Femur (tissue), 1 donor: ENCODE measurements at regions not wholly inside any gene's neighbourhood (a gene's known extent, or its start where the extent isn't known, plus 50 kb on each side); places are given as distances from the start of the nearest gene placed in this dataset.
"Not testable (repeated sequence)": the region's sequence is repeated elsewhere in the genome, so short reads cannot be mapped to it uniquely, and the experiment has no call there.

Experiments used
- DNase-seq: peaks from one replicate; pipeline ENCODE4 v3.0.0-alpha.2; 2017

- no peak for DNase-seq
These were observed 61.7 kb downstream of the KPNA2 start for GRCh38 chr17:68097161-68097805.

DNA sequence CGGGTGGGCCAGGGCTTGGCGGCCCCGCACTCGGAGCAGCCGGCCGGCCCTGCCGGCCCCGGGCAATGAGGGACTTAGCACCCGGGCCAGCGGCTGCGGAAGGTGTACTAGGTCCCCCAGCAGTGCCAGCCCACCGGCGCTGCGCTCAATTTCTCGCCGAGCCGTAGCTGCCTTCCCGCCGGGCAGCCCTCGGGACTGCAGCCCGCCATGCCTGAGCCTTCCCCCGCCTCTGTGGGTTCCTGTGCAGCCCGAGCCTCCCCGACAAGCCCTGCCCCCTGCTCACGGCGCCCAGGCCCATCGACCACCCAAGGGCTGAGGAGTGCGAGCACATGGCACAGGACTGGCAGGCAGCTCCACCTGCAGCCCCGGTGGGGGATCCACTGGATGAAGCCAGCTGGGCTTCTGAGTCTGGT is 63.8 kb downstream of the KPNA2 start:
- DNase-seq: not testable (repeated sequence)

GRCh38 chr17:68100000-68100641 is 64.6 kb downstream of the KPNA2 start:
- no peak for DNase-seq

GRCh38 chr17:68101075-68101986 is 65.8 kb downstream of the KPNA2 start:
- peak; percentile 93 for DNase-seq

DNA sequence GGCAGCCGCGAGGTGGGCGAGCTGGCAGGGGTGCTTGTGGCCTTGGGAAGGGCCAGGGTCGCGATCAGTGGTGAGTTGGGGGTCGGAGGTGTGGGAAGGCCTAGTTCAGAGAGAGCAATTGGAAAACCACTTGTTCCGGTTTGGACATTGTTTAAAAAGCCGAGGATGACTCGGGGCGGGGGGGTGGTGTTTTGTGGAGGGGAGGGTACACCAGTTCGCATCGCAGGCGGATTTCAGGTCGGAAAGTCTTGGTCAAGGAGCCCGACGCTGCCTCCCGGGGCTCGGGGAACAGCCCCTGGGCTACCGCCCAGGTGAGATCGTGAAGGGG is 66.4 kb downstream of the KPNA2 start:
- no peak for DNase-seq

GRCh38 chr17:68102318-68102758 is 66.8 kb downstream of the KPNA2 start:
- DNase-seq: peak; percentile 32

DNA sequence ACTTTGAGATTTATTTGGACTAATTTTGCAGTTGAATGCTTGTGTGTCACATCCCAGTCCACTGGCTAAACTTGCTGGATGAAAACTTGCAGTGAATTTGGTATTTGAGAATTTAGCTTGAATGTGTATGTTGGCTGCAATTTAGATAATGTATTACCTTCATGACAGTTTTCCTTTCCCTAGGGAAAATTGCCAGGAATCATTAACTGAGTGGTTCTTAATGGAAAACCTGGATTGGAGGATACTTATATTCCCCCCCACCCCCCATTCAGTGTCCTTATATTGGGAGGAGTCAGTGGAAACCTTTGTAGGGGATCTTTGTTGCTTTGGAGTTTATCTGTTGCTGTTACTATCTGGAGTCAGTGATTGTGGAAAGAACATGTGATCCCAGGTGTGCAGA is 67.6 kb downstream of the KPNA2 start:
- DNase-seq: no peak

GRCh38 chr17:68106085-68106484 is 70.5 kb downstream of the KPNA2 start:
- no peak for DNase-seq

- DNase-seq: no peak
These were observed 71.8 kb downstream of the KPNA2 start for GRCh38 chr17:68107373-68107772.

GRCh38 chr17:68108313-68109000 is 72.9 kb downstream of the KPNA2 start:
- no peak for DNase-seq

- DNase-seq: not testable (repeated sequence)
These were observed 73.9 kb downstream of the KPNA2 start for GRCh38 chr17:68109404-68109803.

DNA sequence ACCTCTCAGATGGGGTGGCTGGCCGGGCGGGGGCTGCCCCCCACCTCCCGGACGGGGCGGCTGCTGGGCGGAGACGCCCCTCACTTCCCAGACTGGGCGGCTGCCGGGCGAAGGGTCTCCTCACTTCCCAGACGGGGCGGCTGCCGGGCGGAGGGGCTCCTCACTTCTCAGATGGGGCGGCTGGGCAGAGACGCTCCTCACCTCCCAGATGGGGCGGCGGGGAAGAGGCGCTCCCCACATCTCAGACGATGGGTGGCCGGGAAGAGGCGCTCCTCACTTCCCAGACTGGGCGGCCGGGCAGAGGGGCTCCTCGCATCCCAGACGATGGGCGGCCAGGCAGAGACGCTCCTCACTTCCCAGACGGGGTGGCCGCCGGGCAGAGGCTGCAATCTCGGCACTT is 80.7 kb downstream of the KPNA2 start:
- not testable (repeated sequence) for DNase-seq

GRCh38 chr17:68122587-68122986 is 87.1 kb downstream of the KPNA2 start:
- no peak for DNase-seq

- no peak for DNase-seq
These were observed 89.8 kb downstream of the KPNA2 start for GRCh38 chr17:68125111-68125870.

DNA sequence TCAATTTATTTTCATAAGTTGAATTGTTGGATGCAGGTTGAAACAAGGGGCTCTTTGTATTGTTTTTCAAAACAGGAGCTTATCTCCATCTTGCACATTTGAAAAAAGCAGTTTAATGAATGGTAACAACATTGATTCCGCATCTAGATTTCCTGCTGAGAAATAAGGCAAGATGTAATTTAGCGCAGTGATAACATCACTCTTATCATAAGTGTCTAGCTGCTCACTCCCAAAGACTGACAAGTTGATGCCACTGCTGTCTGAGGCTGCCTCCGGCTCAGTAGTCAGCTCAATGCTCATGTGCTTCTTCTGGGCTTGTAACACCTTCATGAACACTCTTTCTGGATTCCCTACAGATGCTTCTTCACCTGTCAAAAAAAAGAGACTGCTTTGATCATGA is 92.4 kb downstream of the KPNA2 start:
- no peak for DNase-seq

- no peak for DNase-seq
These were observed 95.9 kb downstream of the KPNA2 start for GRCh38 chr17:68131456-68131855.

DNA sequence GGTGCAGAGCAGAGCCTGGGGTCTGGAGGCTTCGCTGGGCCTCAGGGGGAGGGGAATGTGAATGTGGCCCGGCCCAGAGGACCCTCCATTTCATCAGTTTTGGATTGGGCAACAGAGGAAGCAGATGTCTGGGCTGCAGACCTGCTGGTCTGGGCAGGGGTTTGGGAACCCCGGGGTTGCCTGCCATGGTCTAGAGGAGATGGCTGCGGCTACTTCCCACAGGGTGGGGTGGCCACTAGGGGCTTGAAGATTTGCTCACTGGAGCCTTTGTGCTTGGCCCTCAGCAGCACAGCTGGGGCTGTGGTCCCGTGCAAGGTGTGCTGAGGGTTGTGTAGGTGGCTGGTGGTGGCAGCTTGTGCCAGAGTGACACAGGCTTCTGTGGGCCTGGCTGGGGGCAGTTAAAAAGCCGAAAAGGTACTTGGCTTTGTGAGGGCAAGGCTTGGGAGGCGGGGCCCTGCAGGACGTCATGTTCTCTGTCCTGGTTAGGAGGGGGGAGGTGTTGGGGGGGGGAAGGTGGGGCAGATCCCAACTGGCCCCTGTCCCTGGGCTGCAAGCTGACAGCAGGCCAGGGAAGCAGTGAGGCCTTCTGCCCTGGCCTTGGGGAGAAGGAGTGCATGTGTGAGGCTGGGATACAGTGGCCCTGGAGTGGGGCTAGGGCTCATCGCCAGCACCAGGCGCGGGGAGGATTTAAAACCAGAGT is 98.0 kb downstream of the KPNA2 start:
- no peak for DNase-seq

DNA sequence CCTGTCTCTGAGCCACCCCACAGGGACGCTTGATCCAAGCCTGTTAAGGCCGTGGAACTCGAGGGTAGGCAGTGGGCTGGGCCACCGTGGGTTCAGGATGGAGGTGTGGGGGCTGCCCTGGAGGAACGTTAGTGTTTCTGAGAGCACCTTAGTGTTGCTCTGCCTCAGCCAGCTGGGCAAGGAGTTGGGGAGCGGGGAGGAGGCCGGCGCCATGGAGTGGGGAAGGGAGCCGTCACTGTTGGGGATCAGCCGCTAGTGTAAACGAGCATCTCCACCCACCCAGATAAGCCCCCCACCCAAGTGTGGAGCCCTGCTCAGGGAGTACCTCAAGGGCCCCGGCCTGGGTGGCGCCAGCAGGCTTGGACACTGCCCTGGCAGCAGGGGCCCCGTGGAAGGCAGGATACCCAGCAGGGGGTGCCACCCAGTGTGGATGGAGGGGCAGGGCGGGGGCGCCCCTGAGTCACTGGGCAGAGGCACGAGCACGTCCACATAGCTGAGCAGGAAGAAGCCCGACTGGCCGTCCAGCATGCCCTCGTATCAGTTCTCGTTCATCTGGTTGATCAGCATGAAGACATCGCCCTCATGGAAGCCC is 98.6 kb downstream of the KPNA2 start:
- DNase-seq: no peak

- no peak for DNase-seq
These were observed 99.2 kb downstream of the KPNA2 start for GRCh38 chr17:68134731-68135130.

DNA sequence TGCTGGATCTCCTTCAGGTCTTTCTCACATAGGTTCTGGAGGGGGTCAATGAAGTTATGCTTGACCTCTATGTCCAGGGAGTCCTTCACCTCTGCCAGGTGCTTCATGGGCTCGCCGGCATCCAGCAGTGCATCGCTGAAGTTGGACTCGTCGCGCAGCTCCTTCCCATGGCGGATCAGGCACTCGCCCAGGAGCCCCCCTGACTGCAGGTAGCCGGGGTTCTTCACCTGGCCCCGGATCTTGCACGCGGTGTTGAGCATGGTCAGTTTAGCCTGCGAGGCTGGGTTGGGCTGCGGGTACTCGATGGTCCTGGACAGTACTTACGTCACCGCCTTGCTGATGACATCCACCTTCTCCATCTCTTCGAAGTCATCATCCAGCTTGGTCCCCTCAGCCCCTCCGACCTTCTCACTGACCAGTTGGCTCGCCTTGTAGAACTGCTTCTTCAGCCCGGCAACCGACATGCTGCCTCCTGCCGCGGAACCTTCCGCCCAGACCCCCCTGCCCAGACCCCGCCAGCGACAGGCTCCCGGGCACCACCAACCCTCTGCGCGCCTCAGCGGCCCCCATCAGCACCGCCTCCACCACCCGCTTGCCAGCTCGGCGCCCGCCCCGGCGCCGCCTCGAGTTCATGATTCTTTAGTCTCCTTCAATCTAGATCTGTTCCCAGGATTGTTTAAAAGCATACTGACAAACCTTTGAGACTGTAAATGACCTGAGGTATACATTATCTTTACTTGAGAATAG is 99.8 kb downstream of the KPNA2 start:
- no peak for DNase-seq

DNA sequence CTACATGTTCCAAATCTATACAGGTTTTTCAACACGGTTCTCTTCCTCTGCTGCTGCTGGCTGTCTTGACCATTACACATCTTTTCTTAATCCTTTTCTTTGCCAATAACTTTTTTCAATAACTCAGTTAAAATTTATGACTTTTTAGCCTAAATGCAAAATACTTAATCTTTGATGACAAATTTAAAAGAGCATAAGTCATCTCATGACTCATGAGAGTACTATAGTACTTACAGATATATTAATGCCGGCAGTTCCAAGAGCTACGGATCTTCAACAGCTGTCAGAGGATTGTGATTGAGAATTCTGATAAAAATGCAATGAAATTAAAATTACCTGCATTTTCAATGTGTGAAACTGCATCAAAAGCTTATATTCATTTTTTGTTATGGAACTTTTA is 105.5 kb downstream of the KPNA2 start:
- no peak for DNase-seq
